ENCODE measurements at regions not wholly inside any gene's neighbourhood (a gene's known extent, or its start where the extent isn't known, plus 50 kb on each side); places are given as distances from the start of the nearest gene placed in this dataset.

DNA sequence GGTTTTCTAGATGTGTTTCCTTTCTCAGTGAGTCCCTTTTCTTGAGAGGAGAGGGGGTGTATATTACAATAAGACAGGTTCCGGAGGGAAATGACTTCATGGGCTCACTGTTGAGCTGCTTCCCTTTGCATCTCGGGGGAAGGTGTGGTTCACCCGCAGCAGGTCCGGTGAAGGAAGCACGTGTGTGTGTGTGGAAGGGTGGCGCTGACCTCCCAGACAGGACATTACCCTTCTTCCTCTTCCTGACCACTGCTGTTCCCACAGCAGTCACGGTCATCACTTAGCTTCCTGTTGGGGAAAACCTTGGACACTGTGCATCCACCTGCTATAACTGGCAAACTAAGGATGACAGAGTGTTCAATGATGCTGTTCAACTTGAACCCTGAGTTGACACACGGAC, 83.6 kb downstream of the PLEKHG1 start:
- H3K27ac ChIP-seq (ENCODE audit: low read length), result peak overlapping the region; percentile 58
- no peak overlapping the region for H3K9ac ChIP-seq (ENCODE audit: low read length in 2 of 2)
- H3K4me1 ChIP-seq (ENCODE audit: control insufficient read depth, insufficient read depth, low read length), result no peaks in the 10 kb centered on the region
- no peak overlapping the region for H3K4me3 ChIP-seq (ENCODE audit: low read length in 2 of 2)
- H3K36me3 ChIP-seq (ENCODE audit: control insufficient read depth in 2 of 2, insufficient read depth in 2 of 2, low read length in 2 of 2), result no peaks in the 10 kb centered on the region
- H3K27me3 ChIP-seq (ENCODE audit: control insufficient read depth in 1 of 2, insufficient read depth in 2 of 2, low read length in 2 of 2), result no peaks in the 10 kb centered on the region
- no peaks in the 10 kb centered on the region for H3K9me3 ChIP-seq (ENCODE audit: control insufficient read depth in 2 of 2, low read length in 2 of 2)

DNA sequence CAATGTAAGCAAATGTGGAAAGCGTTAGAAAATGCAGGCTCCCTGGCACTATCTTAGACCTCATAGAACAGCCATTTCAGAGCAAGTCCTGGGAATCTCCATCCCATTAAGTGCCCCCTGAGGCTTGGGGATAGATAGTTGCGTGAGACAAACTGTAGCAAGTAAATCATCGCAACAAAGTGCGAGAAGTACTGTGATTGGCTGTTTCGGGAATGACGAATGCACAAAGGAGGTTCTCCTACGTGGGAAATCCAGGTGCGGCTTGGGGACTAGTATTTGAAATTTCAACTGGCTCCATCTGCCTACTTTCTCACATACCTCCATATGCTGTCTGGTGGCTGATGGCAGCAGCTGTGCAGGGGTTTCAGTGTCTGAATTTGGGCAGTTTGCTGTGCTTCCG, 84.5 kb downstream of the PLEKHG1 start:
- Histone ChIP-seq H3K4me3 (ENCODE audit: low read length in 2 of 2) (peak overlapping the region in 1 of 2 donors; percentile 22), H3K27me3 (ENCODE audit: control insufficient read depth in 1 of 2, insufficient read depth in 2 of 2, low read length in 2 of 2) (no peaks in the 10 kb centered on the region), H3K9ac (ENCODE audit: low read length in 2 of 2) (no peak overlapping the region), H3K36me3 (ENCODE audit: control insufficient read depth in 2 of 2, insufficient read depth in 2 of 2, low read length in 2 of 2) (no peaks in the 10 kb centered on the region), H3K27ac (ENCODE audit: low read length) (peak overlapping the region; percentile 58), H3K9me3 (ENCODE audit: control insufficient read depth in 2 of 2, low read length in 2 of 2) (no peaks in the 10 kb centered on the region), H3K4me1 (ENCODE audit: control insufficient read depth, insufficient read depth, low read length) (no peaks in the 10 kb centered on the region)

DNA sequence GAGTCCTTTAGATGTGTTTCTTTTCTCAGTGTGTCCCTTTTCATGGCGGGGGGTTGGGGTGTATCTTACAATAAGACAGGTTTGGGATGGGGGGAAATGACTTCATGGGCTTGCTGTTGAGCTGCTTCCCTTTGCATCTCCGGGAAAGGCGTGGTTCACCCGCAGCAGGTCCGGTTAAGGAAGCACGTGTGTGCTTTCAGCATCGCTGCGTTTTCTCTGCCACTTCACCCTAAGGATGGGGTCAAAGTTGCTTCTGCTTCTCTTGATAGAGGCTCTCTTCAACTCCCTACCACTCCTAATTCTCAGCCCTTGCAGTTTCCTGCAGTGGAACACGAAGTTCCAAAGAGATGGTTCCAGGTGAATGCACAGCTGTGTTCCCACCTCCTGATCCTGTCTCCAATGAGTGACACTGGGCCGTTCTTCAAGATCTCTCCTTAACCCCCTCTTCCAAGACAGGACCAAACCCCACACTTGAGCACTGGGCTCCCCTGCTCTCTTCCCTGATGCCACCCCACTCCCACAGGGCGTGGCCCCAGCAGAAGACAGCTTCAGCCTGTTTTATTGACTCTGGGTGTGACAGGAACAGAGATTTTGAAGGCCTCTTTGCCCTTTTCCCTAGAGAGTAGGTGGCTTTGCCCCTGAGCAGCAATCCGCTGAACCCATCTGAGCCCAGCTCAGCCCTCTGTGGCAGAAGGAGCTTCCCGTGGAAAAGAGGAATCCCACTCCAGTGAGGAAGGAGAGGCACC, 85.2 kb downstream of the PLEKHG1 start:
- Histone ChIP-seq H3K27ac (ENCODE audit: low read length) (peak overlapping the region; percentile 58), H3K4me1 (ENCODE audit: control insufficient read depth, insufficient read depth, low read length) (no peaks in the 10 kb centered on the region), H3K27me3 (ENCODE audit: control insufficient read depth in 1 of 2, insufficient read depth in 2 of 2, low read length in 2 of 2) (no peaks in the 10 kb centered on the region), H3K36me3 (ENCODE audit: control insufficient read depth in 2 of 2, insufficient read depth in 2 of 2, low read length in 2 of 2) (no peaks in the 10 kb centered on the region), H3K9me3 (ENCODE audit: control insufficient read depth in 2 of 2, low read length in 2 of 2) (no peaks in the 10 kb centered on the region), H3K4me3 (ENCODE audit: low read length in 2 of 2) (peak overlapping the region in 1 of 2 donors; percentile 22), H3K9ac (ENCODE audit: low read length in 2 of 2) (peak overlapping the region in 1 of 2 donors; percentile 2)

DNA sequence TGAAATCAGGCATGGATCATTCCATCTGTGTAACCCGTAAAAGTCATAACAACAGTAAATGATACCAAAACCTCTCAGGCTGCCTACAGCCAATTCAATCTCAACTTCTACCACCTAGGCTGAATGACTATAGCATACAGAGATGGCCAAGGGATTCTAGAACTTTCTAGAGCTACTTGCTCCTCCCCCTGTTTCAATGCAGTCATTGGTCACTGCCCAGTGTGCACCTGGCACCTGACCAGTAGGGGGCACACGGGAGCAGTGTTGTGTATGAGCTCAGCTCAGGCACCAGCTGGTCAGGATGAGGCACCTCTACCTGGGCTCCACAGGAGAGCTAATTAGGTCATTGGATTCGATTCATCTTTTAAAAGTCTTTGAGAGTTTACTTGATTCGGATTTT, 86.2 kb downstream of the PLEKHG1 start:
- Histone ChIP-seq H3K27ac (ENCODE audit: low read length) (no peak overlapping the region), H3K9me3 (ENCODE audit: control insufficient read depth in 2 of 2, low read length in 2 of 2) (no peaks in the 10 kb centered on the region), H3K36me3 (ENCODE audit: control insufficient read depth in 2 of 2, insufficient read depth in 2 of 2, low read length in 2 of 2) (no peaks in the 10 kb centered on the region), H3K4me3 (ENCODE audit: low read length in 2 of 2) (no peak overlapping the region), H3K27me3 (ENCODE audit: control insufficient read depth in 1 of 2, insufficient read depth in 2 of 2, low read length in 2 of 2) (no peaks in the 10 kb centered on the region), H3K4me1 (ENCODE audit: control insufficient read depth, insufficient read depth, low read length) (no peaks in the 10 kb centered on the region), H3K9ac (ENCODE audit: low read length in 2 of 2) (no peak overlapping the region)

DNA sequence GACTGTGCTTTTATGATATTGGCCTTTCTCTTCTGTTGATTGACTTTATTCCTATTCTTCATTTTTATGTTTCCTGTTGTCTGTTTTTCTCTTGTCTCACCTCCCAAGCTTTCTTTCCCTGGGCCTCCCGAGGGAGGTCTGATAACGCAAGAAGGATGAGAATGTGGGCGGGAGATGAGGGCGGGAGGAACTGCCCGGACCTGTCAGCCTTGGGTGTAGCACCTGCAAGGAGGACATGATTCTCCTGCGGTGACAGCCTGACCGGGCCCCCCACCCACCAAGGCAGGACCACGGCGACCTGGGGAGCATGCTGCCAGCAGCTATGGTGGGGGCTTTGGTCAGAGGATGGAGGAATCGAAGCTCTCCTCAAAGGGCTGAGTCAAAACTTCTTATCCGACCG, 86.9 kb downstream of the PLEKHG1 start:
- no peaks in the 10 kb centered on the region for H3K27me3 ChIP-seq (ENCODE audit: control insufficient read depth in 1 of 2, insufficient read depth in 2 of 2, low read length in 2 of 2)
- no peaks in the 10 kb centered on the region for H3K4me1 ChIP-seq (ENCODE audit: control insufficient read depth, insufficient read depth, low read length)
- no peaks in the 10 kb centered on the region for H3K9me3 ChIP-seq (ENCODE audit: control insufficient read depth in 2 of 2, low read length in 2 of 2)
- no peak overlapping the region for H3K4me3 ChIP-seq (ENCODE audit: low read length in 2 of 2)
- H3K36me3 ChIP-seq (ENCODE audit: control insufficient read depth in 2 of 2, insufficient read depth in 2 of 2, low read length in 2 of 2), result no peaks in the 10 kb centered on the region
- H3K9ac ChIP-seq (ENCODE audit: low read length in 2 of 2), result no peak overlapping the region
- no peak overlapping the region for H3K27ac ChIP-seq (ENCODE audit: low read length)

DNA sequence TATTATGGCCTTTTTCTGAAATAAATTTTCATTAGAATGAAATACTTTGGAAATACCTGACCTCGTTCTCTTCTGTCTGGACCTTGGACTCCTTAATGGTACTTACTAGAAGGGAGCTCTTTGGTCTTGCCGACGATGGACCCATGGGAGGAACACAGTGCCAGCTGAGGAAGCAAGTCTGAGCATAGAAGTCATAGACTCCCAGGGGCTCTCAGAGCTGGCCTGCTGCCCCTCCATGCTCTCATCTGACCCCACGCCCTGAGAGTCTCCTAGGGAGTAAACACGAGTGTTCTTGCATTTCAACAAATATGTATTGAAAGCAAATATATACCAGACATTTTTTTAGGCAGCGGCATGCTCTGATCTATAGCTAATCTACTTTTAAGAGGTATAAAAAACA, 87.8 kb downstream of the PLEKHG1 start:
- Histone ChIP-seq H3K27ac (ENCODE audit: low read length) (no peak overlapping the region), H3K9me3 (ENCODE audit: control insufficient read depth in 2 of 2, low read length in 2 of 2) (no peaks in the 10 kb centered on the region), H3K27me3 (ENCODE audit: control insufficient read depth in 1 of 2, insufficient read depth in 2 of 2, low read length in 2 of 2) (no peaks in the 10 kb centered on the region), H3K4me1 (ENCODE audit: control insufficient read depth, insufficient read depth, low read length) (no peaks in the 10 kb centered on the region), H3K9ac (ENCODE audit: low read length in 2 of 2) (no peak overlapping the region), H3K4me3 (ENCODE audit: low read length in 2 of 2) (no peak overlapping the region), H3K36me3 (ENCODE audit: control insufficient read depth in 2 of 2, insufficient read depth in 2 of 2, low read length in 2 of 2) (no peaks in the 10 kb centered on the region)

DNA sequence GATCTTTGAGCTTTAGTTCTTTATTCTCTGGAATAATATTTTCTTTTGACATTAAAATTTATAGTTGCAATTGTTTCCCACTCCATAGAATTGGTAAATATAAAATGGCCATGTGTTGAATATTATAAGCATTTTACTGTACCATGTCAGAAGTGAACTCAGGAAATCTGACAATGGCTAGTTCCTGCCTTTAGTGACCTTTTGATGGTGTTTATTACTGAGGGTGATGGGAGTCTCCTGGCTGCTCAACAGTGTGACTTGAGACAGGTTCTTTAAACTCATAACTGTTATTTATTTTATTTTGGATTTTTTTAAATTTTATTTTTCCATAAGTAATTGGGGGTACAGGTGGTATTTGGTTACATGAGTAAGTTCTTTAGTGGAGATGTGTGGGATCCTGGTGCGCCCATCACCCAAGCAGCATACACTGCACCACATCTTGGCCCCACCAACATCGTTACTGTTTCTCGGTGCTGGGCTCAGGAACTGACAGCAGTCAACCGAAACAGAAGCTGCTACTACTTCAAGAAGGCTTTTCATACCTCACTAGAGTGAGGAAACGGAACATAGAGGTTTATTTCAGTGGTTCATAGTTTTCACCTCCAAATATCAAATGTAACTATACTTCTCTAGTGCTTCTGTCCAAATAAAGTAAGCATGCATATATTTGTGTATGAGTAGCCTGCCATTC, 90.4 kb downstream of the PLEKHG1 start:
- no peaks in the 10 kb centered on the region for H3K27me3 ChIP-seq (ENCODE audit: control insufficient read depth in 1 of 2, insufficient read depth in 2 of 2, low read length in 2 of 2)
- H3K9ac ChIP-seq (ENCODE audit: low read length in 2 of 2), result no peak overlapping the region
- H3K36me3 ChIP-seq (ENCODE audit: control insufficient read depth in 2 of 2, insufficient read depth in 2 of 2, low read length in 2 of 2), result no peaks in the 10 kb centered on the region
- H3K9me3 ChIP-seq (ENCODE audit: control insufficient read depth in 2 of 2, low read length in 2 of 2), result no peaks in the 10 kb centered on the region
- no peak overlapping the region for H3K27ac ChIP-seq (ENCODE audit: low read length)
- no peaks in the 10 kb centered on the region for H3K4me1 ChIP-seq (ENCODE audit: control insufficient read depth, insufficient read depth, low read length)
- H3K4me3 ChIP-seq (ENCODE audit: low read length in 2 of 2), result no peak overlapping the region

DNA sequence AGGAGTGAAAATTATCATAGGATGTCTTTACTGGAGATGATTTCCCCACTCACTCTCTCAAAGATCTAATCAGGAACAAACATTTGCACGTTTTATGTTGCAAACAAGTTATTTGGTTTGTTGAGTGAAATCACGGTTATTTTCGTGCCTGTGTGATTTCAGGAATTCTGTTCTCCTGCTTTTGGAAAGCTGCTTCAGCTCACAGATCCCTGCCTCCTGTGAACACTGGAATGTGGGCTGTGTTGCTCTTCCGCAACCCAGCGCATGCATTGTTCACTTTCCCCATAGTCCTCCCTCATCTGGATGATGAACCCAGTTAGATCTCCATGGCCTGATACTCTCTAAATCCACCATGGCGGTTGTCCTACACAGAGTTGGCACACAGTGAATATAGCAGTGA, 91.0 kb downstream of the PLEKHG1 start:
- H3K9ac ChIP-seq (ENCODE audit: low read length in 2 of 2), result no peak overlapping the region
- no peak overlapping the region for H3K27ac ChIP-seq (ENCODE audit: low read length)
- no peaks in the 10 kb centered on the region for H3K4me1 ChIP-seq (ENCODE audit: control insufficient read depth, insufficient read depth, low read length)

DNA sequence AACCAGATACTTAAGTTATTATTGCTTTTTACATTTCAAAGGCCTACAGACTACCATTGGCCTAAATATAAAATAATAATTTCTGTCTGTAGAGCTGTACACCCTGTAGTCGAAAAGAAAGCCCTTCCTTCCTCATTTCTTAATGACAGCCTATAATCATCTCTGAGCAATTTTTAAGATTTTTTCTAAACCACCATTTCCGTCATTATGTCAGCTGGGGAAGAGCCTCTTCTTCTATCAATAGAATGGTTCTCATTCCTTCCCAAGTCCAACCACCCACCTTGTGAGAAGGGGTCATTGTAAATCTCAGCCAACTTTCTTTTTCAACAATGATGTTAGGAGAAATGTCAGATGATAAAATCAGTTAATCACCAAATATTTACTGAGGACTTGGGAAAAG, 91.8 kb downstream of the PLEKHG1 start:
- Histone ChIP-seq H3K9me3 (ENCODE audit: control insufficient read depth in 2 of 2, low read length in 2 of 2) (no peaks in the 10 kb centered on the region), H3K36me3 (ENCODE audit: control insufficient read depth in 2 of 2, insufficient read depth in 2 of 2, low read length in 2 of 2) (no peaks in the 10 kb centered on the region), H3K9ac (ENCODE audit: low read length in 2 of 2) (no peak overlapping the region), H3K4me1 (ENCODE audit: control insufficient read depth, insufficient read depth, low read length) (no peaks in the 10 kb centered on the region), H3K4me3 (ENCODE audit: low read length in 2 of 2) (no peak overlapping the region), H3K27ac (ENCODE audit: low read length) (no peak overlapping the region), H3K27me3 (ENCODE audit: control insufficient read depth in 1 of 2, insufficient read depth in 2 of 2, low read length in 2 of 2) (no peaks in the 10 kb centered on the region)

More for the DNA sequence above, 91.0 kb downstream of the PLEKHG1 start:
- Histone ChIP-seq H3K4me3 (ENCODE audit: low read length in 2 of 2) (no peak overlapping the region), H3K27me3 (ENCODE audit: control insufficient read depth in 1 of 2, insufficient read depth in 2 of 2, low read length in 2 of 2) (no peaks in the 10 kb centered on the region), H3K36me3 (ENCODE audit: control insufficient read depth in 2 of 2, insufficient read depth in 2 of 2, low read length in 2 of 2) (no peaks in the 10 kb centered on the region), H3K9me3 (ENCODE audit: control insufficient read depth in 2 of 2, low read length in 2 of 2) (no peaks in the 10 kb centered on the region)

DNA sequence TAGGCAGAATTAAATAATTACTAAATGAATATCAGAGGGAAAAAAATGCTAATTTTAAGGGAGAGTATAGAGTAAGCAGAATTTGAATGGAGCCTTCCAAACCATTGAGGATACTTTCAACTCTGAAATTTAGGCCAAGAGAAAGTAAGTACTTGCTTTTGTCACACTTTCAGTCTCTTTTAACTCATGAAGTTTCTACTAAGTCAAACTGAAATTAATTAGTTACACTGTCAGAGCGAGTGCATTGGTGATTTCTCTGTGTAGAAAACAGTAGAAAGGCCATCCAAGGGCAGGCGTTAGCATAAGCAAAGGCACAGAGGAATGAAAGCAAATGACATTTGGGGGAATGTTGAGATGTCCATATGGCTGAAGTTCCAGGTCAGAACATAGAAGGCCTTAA, 92.9 kb downstream of the PLEKHG1 start:
- no peaks in the 10 kb centered on the region for H3K4me1 ChIP-seq (ENCODE audit: control insufficient read depth, insufficient read depth, low read length)
- no peak overlapping the region for H3K9ac ChIP-seq (ENCODE audit: low read length in 2 of 2)
- no peaks in the 10 kb centered on the region for H3K36me3 ChIP-seq (ENCODE audit: control insufficient read depth in 2 of 2, insufficient read depth in 2 of 2, low read length in 2 of 2)
- H3K27me3 ChIP-seq (ENCODE audit: control insufficient read depth in 1 of 2, insufficient read depth in 2 of 2, low read length in 2 of 2), result no peaks in the 10 kb centered on the region
- no peak overlapping the region for H3K27ac ChIP-seq (ENCODE audit: low read length)
- H3K4me3 ChIP-seq (ENCODE audit: low read length in 2 of 2), result no peak overlapping the region
- no peaks in the 10 kb centered on the region for H3K9me3 ChIP-seq (ENCODE audit: control insufficient read depth in 2 of 2, low read length in 2 of 2)

DNA sequence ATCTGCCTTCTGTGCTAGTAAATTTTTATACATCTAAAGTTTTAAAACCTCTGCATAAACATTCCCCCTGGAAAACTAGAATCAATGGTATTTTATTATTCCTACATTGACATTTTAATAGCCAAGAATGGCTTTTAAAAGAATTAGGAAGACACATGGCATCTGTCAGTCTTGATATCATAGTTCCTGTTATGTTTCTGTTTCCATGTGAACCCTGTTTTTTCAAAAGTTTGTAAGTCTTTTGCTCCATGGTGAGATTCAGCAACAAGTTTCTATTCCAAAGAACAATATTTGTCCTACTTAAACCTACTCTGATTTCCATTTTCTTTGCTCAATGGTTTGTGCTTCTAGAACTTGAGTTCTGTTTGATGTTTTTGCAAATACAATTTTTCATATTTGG, 95.2 kb downstream of the PLEKHG1 start:
- Histone ChIP-seq H3K4me3 (ENCODE audit: low read length in 2 of 2) (no peak overlapping the region), H3K27me3 (ENCODE audit: control insufficient read depth in 1 of 2, insufficient read depth in 2 of 2, low read length in 2 of 2) (no peaks in the 10 kb centered on the region), H3K9me3 (ENCODE audit: control insufficient read depth in 2 of 2, low read length in 2 of 2) (no peaks in the 10 kb centered on the region), H3K4me1 (ENCODE audit: control insufficient read depth, insufficient read depth, low read length) (no peaks in the 10 kb centered on the region), H3K27ac (ENCODE audit: low read length) (no peak overlapping the region), H3K36me3 (ENCODE audit: control insufficient read depth in 2 of 2, insufficient read depth in 2 of 2, low read length in 2 of 2) (no peaks in the 10 kb centered on the region), H3K9ac (ENCODE audit: low read length in 2 of 2) (no peak overlapping the region)
